PFSK-1 (cell line): ENCODE measurements at regions not wholly inside any gene's neighbourhood (a gene's known extent, or its start where the extent isn't known, plus 50 kb on each side); places are given as distances from the start of the nearest gene placed in this dataset.

Experiments used
- FOXP2 ChIP-seq: optimal IDR thresholded peaks from 2 replicates; pipeline ENCODE3; 2011; ENCODE audit warnings: borderline replicate concordance, control low read depth, inconsistent platforms; ENCODE audit not compliant: insufficient read depth; ENCODE audit errors: extremely low read length, extremely low read depth
- POLR2AphosphoS5 ChIP-seq: IDR thresholded peaks from 2 replicates; pipeline ENCODE4 v1.6.1; 2012; ENCODE audit warnings: low read depth, mild to moderate bottlenecking, control low read depth, low read length, moderate library complexity
- REST ChIP-seq, 2 experiments: IDR thresholded peaks; 2 replicates each; pipeline versions ENCODE4 v1.6.1 to v1.8.0; 2011 to 2012; ENCODE audit warnings: low read depth in 2 of 2, low read length in 2 of 2, control low read depth in 1 of 2, inconsistent platforms in 1 of 2, mild to moderate bottlenecking in 1 of 2, moderate library complexity in 1 of 2; ENCODE audit not compliant: insufficient read depth in 1 of 2
- SIN3A ChIP-seq: IDR thresholded peaks from 2 replicates; pipeline ENCODE4 v1.6.1; 2012; ENCODE audit warnings: mild to moderate bottlenecking, low read length, moderate library complexity, borderline replicate concordance; ENCODE audit not compliant: insufficient read depth
- TAF1 ChIP-seq: IDR thresholded peaks from 2 replicates; pipeline ENCODE4 v1.6.1; 2012; ENCODE audit warnings: low read length, control low read depth, borderline replicate concordance; ENCODE audit not compliant: insufficient read depth

GRCh38 chr4:129415004-129415403 is 319.1 kb downstream of the C4orf33 start:
- TF ChIP-seq TAF1 = no peak
- TF ChIP-seq SIN3A = no peak
- TF ChIP-seq REST (IDR thresholded peaks at IDR 0.05; ENCODE audit: insufficient read depth in 1 of 2, low read depth in 2 of 2, low read length in 2 of 2) = no peak
- TF ChIP-seq FOXP2 = no peak
- no peak for TF ChIP-seq POLR2AphosphoS5

- TF ChIP-seq TAF1 = no peak
- TF ChIP-seq POLR2AphosphoS5 = no peak
- TF ChIP-seq REST (IDR thresholded peaks at IDR 0.05; ENCODE audit: insufficient read depth in 1 of 2, low read depth in 2 of 2, low read length in 2 of 2) = no peak
Measured at GRCh38 chr4:129420637-129421036, 324.7 kb downstream of the C4orf33 start.

- TF ChIP-seq TAF1 = no peak
- TF ChIP-seq SIN3A = no peak
- TF ChIP-seq REST (IDR thresholded peaks at IDR 0.05; ENCODE audit: insufficient read depth in 1 of 2, low read depth in 2 of 2, low read length in 2 of 2) = no peak
- no peak for TF ChIP-seq FOXP2
- no peak for TF ChIP-seq POLR2AphosphoS5
Measured at GRCh38 chr4:129422277-129422676, 326.3 kb downstream of the C4orf33 start.

- no peak for TF ChIP-seq SIN3A
- TF ChIP-seq POLR2AphosphoS5 = no peak
- TF ChIP-seq REST (IDR thresholded peaks at IDR 0.05; ENCODE audit: insufficient read depth in 1 of 2, low read depth in 2 of 2, low read length in 2 of 2) = no peak
Measured at GRCh38 chr4:129428454-129428853, 332.5 kb downstream of the C4orf33 start.

GRCh38 chr4:129429581-129430320 is 333.8 kb downstream of the C4orf33 start:
- TF ChIP-seq SIN3A (no peak), TAF1 (no peak), REST (IDR thresholded peaks at IDR 0.05; ENCODE audit: insufficient read depth in 1 of 2, low read depth in 2 of 2, low read length in 2 of 2) (no peak), POLR2AphosphoS5 (no peak), FOXP2 (no peak)
